DND-41 (cell line): ENCODE measurements at regions not wholly inside any gene's neighbourhood (a gene's known extent, or its start where the extent isn't known, plus 50 kb on each side); places are given as distances from the start of the nearest gene placed in this dataset.

Experiments
- EZH2 ChIP-seq: IDR thresholded peaks from 3 replicates; pipeline ENCODE4 v1.6.1; 2012; ENCODE audit warnings: borderline replicate concordance, low read depth, mild to moderate bottlenecking, moderate library complexity, low read length, inconsistent platforms; ENCODE audit not compliant: severe bottlenecking
- TF ChIP-seq, protein P1 (sequence below): IDR thresholded peaks from 2 replicates; pipeline ENCODE4 v1.5.1; 2012; ENCODE audit warnings: borderline replicate concordance, low read length, moderate library complexity, mild to moderate bottlenecking; ENCODE audit not compliant: poor library complexity, severe bottlenecking; ENCODE audit errors: extremely low read depth

DNA sequence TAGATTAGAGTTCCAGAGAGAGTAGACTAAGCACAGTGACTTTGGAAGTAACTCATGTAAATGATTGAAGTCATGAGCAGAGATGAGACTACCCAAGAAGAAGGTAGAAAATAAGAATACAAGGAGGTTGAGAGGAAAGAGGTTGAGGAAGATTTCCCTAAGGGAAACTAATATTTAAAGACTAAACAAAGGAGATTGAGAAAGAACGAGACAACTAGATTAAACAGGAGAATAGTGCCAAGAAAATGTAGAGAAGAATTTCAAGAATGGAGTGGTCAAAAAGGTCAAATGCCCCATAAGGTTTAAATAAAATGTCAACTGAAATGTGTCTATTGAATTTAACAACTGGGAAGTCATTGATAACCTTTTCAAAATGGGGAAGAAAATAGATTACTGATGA, 59.0 kb downstream of the RPS29 start:
- TF ChIP-seq, protein P1, sequence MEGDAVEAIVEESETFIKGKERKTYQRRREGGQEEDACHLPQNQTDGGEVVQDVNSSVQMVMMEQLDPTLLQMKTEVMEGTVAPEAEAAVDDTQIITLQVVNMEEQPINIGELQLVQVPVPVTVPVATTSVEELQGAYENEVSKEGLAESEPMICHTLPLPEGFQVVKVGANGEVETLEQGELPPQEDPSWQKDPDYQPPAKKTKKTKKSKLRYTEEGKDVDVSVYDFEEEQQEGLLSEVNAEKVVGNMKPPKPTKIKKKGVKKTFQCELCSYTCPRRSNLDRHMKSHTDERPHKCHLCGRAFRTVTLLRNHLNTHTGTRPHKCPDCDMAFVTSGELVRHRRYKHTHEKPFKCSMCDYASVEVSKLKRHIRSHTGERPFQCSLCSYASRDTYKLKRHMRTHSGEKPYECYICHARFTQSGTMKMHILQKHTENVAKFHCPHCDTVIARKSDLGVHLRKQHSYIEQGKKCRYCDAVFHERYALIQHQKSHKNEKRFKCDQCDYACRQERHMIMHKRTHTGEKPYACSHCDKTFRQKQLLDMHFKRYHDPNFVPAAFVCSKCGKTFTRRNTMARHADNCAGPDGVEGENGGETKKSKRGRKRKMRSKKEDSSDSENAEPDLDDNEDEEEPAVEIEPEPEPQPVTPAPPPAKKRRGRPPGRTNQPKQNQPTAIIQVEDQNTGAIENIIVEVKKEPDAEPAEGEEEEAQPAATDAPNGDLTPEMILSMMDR: no peak
- no peak for TF ChIP-seq EZH2
